ENCODE measurements at regions not wholly inside any gene's neighbourhood (a gene's known extent, or its start where the extent isn't known, plus 50 kb on each side); places are given as distances from the start of the nearest gene placed in this dataset.
"Not testable (repeated sequence)": the region's sequence is repeated elsewhere in the genome, so short reads cannot be mapped to it uniquely, and the experiment has no call there.

DNA sequence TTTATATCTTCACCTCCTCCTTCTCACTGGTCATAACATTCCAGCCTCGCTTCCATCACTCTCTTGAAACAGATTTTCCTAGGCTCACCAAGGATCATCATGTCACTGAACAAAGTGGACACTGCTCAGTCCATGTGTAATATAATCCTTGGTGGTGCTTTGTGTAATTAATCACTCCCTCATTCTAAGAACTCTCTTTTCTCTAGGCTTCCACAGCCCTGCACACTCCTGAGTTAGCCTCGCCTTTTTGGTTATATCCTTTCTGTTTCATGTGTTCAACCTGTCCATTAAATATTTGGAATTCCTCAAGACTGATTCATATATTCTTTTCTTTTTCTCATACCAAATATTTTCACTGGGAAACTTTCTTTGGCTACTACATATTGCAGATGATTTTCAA, 440.8 kb downstream of the PYDC2 start:
- TF ChIP-seq, protein P1, sequence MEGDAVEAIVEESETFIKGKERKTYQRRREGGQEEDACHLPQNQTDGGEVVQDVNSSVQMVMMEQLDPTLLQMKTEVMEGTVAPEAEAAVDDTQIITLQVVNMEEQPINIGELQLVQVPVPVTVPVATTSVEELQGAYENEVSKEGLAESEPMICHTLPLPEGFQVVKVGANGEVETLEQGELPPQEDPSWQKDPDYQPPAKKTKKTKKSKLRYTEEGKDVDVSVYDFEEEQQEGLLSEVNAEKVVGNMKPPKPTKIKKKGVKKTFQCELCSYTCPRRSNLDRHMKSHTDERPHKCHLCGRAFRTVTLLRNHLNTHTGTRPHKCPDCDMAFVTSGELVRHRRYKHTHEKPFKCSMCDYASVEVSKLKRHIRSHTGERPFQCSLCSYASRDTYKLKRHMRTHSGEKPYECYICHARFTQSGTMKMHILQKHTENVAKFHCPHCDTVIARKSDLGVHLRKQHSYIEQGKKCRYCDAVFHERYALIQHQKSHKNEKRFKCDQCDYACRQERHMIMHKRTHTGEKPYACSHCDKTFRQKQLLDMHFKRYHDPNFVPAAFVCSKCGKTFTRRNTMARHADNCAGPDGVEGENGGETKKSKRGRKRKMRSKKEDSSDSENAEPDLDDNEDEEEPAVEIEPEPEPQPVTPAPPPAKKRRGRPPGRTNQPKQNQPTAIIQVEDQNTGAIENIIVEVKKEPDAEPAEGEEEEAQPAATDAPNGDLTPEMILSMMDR (IDR thresholded peaks at IDR 0.05; ENCODE audit: insufficient read depth, low read depth, low read length) = no peak
- no peak for DNase-seq (ENCODE audit: low read depth)
- H3K4me3 ChIP-seq (ENCODE audit: low read depth, low read length) = no peak overlapping the region

DNA sequence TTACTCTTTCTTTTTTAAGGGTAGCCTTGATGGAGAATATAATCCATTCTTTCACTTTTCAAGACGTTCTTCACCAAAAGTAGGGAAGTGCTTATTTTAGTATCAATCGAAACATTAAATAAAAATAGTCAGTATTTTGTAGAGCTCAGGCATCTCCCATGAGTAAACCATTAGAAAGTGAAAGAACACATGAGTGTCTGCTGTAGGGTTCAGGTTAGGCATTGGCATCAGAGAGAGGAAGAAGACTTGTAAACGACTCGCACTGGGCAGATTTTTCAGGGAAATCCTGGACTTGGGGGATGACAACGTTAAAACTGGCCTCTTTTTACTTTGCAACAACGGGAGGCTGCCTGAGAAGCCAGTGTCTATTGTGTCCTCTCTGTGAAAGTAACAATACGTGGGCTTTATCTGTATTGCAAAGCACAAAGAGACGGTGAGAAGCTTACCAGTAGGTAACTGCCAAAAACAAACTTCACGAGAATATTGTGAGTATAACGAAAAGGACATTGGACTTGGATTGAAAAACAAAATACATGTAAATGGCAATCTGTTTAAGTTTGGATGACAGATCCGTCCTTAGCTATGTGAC, 451.7 kb downstream of the PYDC2 start:
- DNase-seq (ENCODE audit: low read depth) = no peak
- H3K4me3 ChIP-seq (ENCODE audit: low read depth, low read length) = no peak overlapping the region
- TF ChIP-seq, protein P1 (IDR thresholded peaks at IDR 0.05; ENCODE audit: insufficient read depth, low read depth, low read length) = no peak

DNA sequence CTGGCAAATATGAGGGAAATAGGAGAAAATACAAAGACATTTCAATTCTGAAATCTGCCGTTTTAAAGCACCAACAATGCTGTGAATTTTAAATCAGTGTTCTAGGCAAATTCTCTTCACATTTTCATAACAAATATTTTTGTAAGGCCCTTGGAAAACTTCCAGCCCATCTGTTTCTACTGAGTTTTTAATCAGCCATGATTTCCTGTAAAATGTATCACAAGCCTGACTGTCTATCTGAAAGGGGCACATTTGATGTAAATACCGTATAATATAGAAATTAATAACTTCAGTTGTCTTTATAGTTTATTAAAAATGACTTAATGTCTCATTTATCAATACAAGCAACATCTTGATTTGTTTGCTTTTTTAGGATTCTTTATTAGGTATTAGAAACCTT, 454.7 kb downstream of the PYDC2 start:
- no peak for DNase-seq (ENCODE audit: low read depth)
- TF ChIP-seq, protein P1 (IDR thresholded peaks at IDR 0.05; ENCODE audit: insufficient read depth, low read depth, low read length) = no peak
- H3K4me3 ChIP-seq (ENCODE audit: low read depth, low read length) = no peak overlapping the region

DNA sequence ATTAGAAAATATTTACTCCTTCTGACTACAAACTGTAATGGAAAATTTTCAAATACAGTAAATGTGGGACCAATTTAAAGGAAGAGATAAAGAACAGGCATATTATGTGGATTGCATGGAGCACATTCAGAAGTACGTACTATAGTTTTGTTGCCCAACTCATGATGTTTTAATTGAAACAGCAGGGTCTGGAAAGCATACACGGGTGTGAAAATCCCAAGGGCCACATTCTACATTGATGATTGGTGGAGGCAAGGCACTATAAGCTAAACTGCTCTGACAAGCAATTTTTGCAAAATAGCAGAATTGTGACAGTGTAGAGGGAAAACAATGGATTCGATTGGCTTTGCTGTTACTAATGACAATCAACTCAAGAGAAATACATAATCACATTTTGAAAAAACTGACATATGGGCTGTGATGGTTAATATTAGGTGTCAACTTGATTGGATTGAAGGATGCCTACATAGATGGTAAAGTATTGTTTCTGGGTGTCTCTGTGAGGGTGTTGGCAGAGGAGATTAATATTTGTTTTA, 458.6 kb downstream of the PYDC2 start:
- H3K4me3 ChIP-seq (ENCODE audit: low read depth, low read length) = no peak overlapping the region
- TF ChIP-seq, protein P1 (IDR thresholded peaks at IDR 0.05; ENCODE audit: insufficient read depth, low read depth, low read length) = no peak
- DNase-seq (ENCODE audit: low read depth) = no peak

DNA sequence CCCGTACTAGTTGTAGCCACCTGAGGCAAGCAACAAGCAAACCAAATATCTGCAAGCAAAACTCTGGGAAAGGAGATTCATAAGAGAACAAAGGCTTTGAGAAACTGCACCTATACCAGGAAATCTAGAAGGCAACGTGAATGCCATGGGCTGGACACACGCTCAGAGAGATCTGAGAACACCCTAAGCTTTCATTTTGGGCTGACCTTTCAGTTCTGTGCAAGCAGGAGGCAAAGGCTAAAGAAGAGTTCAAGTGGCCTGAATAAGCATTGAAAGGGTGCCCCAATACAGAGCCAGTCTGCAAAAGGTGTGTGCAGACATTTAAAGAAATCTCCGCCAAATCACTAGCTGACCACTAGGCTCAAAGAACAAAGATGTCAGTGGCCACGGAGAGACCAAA, 461.6 kb downstream of the PYDC2 start:
- no peak overlapping the region for H3K4me3 ChIP-seq (ENCODE audit: low read depth, low read length)
- TF ChIP-seq, protein P1 (IDR thresholded peaks at IDR 0.05; ENCODE audit: insufficient read depth, low read depth, low read length) = no peak
- no peak for DNase-seq (ENCODE audit: low read depth)

DNA sequence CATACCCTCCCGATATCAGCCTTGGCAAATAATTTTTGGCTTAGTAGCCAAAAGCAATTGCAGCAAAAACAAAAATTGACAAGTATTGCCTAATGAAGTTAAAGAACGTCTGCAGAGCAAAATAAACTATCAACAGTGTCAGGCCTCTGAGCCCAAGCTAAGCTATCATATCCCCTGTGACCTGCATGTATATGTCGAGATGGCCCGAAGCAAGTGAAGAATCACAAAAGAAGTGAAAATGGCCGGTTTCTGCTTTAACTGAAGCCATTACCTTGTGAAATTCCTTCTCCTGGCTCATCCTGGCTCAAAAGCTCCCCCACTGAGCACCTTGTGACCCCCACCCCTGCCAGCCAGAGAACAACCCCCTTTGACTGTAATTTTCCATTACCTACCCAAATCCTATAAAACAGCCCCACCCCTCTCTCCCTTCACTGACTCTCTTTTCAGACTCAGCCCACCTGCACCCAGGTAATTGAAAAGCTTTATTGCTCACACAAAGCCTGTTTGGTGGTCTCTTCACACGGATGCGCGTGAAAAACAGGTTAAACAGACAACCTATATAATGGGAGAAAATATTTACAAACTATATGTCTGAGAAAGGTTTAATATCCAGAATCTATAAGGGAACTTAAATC, 466.3 kb downstream of the PYDC2 start:
- DNase-seq (ENCODE audit: low read depth) = not testable (repeated sequence)

DNA sequence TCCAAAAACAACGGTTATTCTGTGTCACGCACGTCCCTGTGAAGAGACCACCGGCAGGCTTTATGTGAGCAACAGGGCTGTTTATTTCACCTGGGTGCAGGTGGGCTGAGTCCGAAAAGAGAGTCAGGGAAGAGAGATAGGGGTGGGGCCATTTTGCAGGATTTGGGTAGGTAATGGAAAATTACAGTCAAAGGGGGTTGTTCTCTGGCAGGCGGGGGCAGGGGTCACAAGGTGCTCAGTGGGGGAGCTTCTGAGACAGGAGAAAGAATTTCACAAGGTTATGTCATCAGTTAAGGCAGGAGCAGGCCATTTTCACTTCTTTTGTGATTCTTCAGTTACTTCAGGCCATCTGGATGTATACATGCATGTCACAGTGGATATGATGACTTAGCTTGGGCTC, 467.0 kb downstream of the PYDC2 start:
- not testable (repeated sequence) for H3K4me3 ChIP-seq (ENCODE audit: low read depth, low read length); DNase-seq (ENCODE audit: low read depth)

More for the DNA sequence above, 466.3 kb downstream of the PYDC2 start:
- not testable (repeated sequence) for H3K4me3 ChIP-seq (ENCODE audit: low read depth, low read length)

DNA sequence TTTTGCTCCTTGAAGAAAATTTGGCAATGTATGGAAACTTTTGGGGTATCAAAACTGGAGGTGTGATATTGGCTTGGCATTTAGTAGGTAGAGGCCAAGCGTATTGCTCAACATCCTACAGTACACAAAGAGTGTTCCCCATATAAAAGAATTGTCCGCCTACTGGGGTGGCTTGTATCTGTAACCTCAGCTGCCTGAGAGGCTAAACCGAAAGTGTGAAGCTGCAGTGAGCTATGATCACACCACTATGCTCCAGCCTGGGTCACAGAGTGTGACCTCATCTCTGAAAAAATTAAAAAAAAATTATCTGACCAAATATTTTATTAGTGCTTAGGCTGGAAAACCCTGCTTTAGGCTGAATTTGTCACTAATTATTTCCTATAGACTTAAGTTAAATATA, 483.9 kb downstream of the PYDC2 start:
- DNase-seq (ENCODE audit: low read depth) = no peak
- TF ChIP-seq, protein P1 (IDR thresholded peaks at IDR 0.05; ENCODE audit: insufficient read depth, low read depth, low read length) = no peak
- no peak overlapping the region for H3K4me3 ChIP-seq (ENCODE audit: low read depth, low read length)
